Chondrocyte (in vitro differentiated cells): ENCODE measurements at regions not wholly inside any gene's neighbourhood (a gene's known extent, or its start where the extent isn't known, plus 50 kb on each side); places are given as distances from the start of the nearest gene placed in this dataset.

Experiments
- DNase-seq: peaks from one replicate; pipeline ENCODE4 v3.0.0; 2021; ENCODE audit warnings: mixed read lengths, low spot score
- H3K27ac Mint-ChIP-seq: one replicate; pipeline ENCODE4 v1.8.0; 2021; ENCODE audit warnings: mild to moderate bottlenecking, moderate library complexity, mixed read lengths; ENCODE audit not compliant: unreplicated experiment
- H3K27me3 Mint-ChIP-seq: 2 replicates; pipeline ENCODE4 v1.8.0; 2021; ENCODE audit warnings: low read depth, mixed read lengths
- H3K36me3 Mint-ChIP-seq: 2 replicates; pipeline ENCODE4 v1.8.0; 2021; ENCODE audit warnings: low read depth, mixed read lengths
- H3K4me1 Mint-ChIP-seq: 2 replicates; pipeline ENCODE4 v1.8.0; 2021; ENCODE audit warnings: low read depth, mild to moderate bottlenecking, mixed read lengths
- H3K4me3 Mint-ChIP-seq: one replicate; pipeline ENCODE4 v1.8.0; 2021; ENCODE audit warnings: mild to moderate bottlenecking, moderate library complexity, mixed read lengths; ENCODE audit not compliant: unreplicated experiment
- H3K9me3 Mint-ChIP-seq: 2 replicates; pipeline ENCODE4 v1.8.0; 2021; ENCODE audit warnings: low read depth, mixed read lengths
- TF ChIP-seq, protein P1 (sequence below): fragments of 200-600 bp; sonication (generic); IDR thresholded peaks from 2 replicates; pipeline ENCODE4 v1.5.0; 2021; ENCODE audit warnings: antibody characterized with exemption, mild to moderate bottlenecking, moderate library complexity

GRCh38 chr5:172583931-172584511, 57.0 kb upstream of the NEURL1B start:
- Mint-ChIP-seq H3K4me1 (no peaks in the 10 kb centered on the region), H3K4me3 (no peak overlapping the region), H3K36me3 (no peaks in the 10 kb centered on the region), H3K9me3 (no peaks in the 10 kb centered on the region), H3K27me3 (peaks cover 69% of the 10 kb centered on the region), H3K27ac (no peak overlapping the region)
- no peak for DNase-seq
- TF ChIP-seq, protein P1, sequence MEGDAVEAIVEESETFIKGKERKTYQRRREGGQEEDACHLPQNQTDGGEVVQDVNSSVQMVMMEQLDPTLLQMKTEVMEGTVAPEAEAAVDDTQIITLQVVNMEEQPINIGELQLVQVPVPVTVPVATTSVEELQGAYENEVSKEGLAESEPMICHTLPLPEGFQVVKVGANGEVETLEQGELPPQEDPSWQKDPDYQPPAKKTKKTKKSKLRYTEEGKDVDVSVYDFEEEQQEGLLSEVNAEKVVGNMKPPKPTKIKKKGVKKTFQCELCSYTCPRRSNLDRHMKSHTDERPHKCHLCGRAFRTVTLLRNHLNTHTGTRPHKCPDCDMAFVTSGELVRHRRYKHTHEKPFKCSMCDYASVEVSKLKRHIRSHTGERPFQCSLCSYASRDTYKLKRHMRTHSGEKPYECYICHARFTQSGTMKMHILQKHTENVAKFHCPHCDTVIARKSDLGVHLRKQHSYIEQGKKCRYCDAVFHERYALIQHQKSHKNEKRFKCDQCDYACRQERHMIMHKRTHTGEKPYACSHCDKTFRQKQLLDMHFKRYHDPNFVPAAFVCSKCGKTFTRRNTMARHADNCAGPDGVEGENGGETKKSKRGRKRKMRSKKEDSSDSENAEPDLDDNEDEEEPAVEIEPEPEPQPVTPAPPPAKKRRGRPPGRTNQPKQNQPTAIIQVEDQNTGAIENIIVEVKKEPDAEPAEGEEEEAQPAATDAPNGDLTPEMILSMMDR, result no peak

GRCh38 chr5:172582940-172583339, 58.1 kb upstream of the NEURL1B start:
- Mint-ChIP-seq H3K27ac (no peak overlapping the region), H3K9me3 (no peaks in the 10 kb centered on the region), H3K4me3 (no peak overlapping the region), H3K36me3 (no peaks in the 10 kb centered on the region), H3K4me1 (no peaks in the 10 kb centered on the region), H3K27me3 (peaks cover 72% of the 10 kb centered on the region)
- TF ChIP-seq, protein P1, result no peak
- DNase-seq, result peak; percentile 15

DNA sequence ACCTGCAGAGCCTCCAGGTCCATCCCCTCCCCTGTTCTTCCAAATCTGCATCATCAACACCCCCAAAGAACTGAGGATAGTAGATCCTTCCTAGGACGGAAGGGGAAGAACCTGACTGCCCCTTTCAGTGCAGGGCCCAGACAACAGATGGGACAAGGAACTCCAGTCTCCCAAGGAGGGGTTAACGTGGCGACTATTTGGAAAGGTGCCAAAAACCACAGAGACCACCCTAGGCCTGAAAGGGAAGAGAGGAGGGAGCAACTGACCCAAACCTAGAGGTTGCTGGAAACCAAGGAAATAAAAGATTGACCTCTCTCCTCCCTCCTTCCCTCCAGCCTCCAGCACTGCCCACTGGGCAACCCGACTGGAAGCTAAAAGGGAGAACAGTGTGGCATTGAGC, 59.7 kb upstream of the NEURL1B start:
- DNase-seq, result peak; percentile 13
- no peak overlapping the region for H3K27ac Mint-ChIP-seq
- TF ChIP-seq, protein P1, result no peak
- no peaks in the 10 kb centered on the region for H3K9me3 Mint-ChIP-seq
- H3K4me3 Mint-ChIP-seq, result no peak overlapping the region
- no peaks in the 10 kb centered on the region for H3K36me3 Mint-ChIP-seq
- no peaks in the 10 kb centered on the region for H3K4me1 Mint-ChIP-seq
- H3K27me3 Mint-ChIP-seq, result peaks cover 71% of the 10 kb centered on the region

GRCh38 chr5:172579403-172579990, 61.6 kb upstream of the NEURL1B start:
- TF ChIP-seq, protein P1, result no peak
- no peaks in the 10 kb centered on the region for H3K9me3 Mint-ChIP-seq
- peaks cover 57% of the 10 kb centered on the region for H3K27me3 Mint-ChIP-seq
- H3K4me3 Mint-ChIP-seq, result no peak overlapping the region
- peak; percentile 65 for DNase-seq
- no peak overlapping the region for H3K27ac Mint-ChIP-seq
- no peaks in the 10 kb centered on the region for H3K36me3 Mint-ChIP-seq
- peaks cover 4% of the 10 kb centered on the region for H3K4me1 Mint-ChIP-seq

DNA sequence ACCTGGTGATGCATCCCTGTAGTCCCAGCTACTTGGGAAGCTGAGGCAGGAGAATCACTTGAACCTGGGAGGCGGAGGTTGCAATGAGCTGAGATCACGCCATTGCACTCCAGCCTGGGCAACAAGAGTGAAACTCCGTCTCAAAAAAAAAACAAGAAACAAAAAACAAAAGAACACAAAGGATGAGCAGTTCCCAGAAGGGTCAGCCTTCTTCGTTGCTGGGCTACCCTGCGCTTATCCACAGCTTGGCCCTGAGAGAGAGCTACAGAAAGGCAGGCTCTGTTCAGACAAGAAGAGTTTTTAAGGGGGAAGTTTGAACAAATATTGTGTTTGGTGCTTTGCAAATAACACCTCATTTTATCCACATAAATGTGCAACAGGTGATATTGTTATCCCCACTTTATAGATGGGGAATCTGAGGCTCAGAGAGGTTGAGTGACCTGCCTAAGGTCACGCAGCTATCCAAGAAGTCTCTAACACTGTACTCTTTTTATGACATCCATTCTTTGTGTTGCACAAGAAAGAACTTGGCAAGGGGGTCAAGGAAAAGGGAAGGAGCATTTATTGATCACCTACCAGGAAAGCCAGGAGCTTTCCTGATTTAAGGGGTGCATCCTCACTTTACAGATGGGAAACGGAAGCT, 63.7 kb upstream of the NEURL1B start:
- DNase-seq, result no peak
- no peaks in the 10 kb centered on the region for H3K36me3 Mint-ChIP-seq
- H3K4me1 Mint-ChIP-seq, result peaks cover 6% of the 10 kb centered on the region
- TF ChIP-seq, protein P1, result no peak
- no peak overlapping the region for H3K4me3 Mint-ChIP-seq
- H3K27ac Mint-ChIP-seq, result no peak overlapping the region
- H3K27me3 Mint-ChIP-seq, result peaks cover 53% of the 10 kb centered on the region
- H3K9me3 Mint-ChIP-seq, result no peaks in the 10 kb centered on the region
